H1 (cell line): ENCODE measurements at regions not wholly inside any gene's neighbourhood (a gene's known extent, or its start where the extent isn't known, plus 50 kb on each side); places are given as distances from the start of the nearest gene placed in this dataset.

ENCODE experiments used
- CHD7 ChIP-seq: fragments of 300-600 bp; sonication (generic); IDR thresholded peaks from 2 replicates; pipeline ENCODE4 v1.7.1; 2012; ENCODE audit warnings: low read length, moderate library complexity, mild to moderate bottlenecking, inconsistent platforms; ENCODE audit not compliant: insufficient replicate concordance
- CTBP2 ChIP-seq: IDR thresholded peaks from 2 replicates; pipeline ENCODE4 v1.7.0; 2011; ENCODE audit warnings: borderline replicate concordance, mild to moderate bottlenecking, moderate library complexity, mixed read lengths, low read length; ENCODE audit not compliant: insufficient read depth, insufficient read length
- POLR2A ChIP-seq, 2 experiments: IDR thresholded peaks; 1 replicate in 1 of 2; 2 replicates in 1 of 2; pipeline ENCODE4 v1.6.1; 2011; ENCODE audit warnings: low read depth in 2 of 2, low read length in 2 of 2, mild to moderate bottlenecking in 2 of 2; ENCODE audit errors: control extremely low read depth in 1 of 2
- RXRA ChIP-seq: IDR thresholded peaks from 2 replicates; pipeline ENCODE4 v1.6.1; 2011; ENCODE audit warnings: low read depth, mild to moderate bottlenecking, low read length, moderate library complexity; ENCODE audit not compliant: insufficient read depth

- TF ChIP-seq CTBP2 (no peak), CHD7 (no peak), POLR2A (IDR thresholded peaks at IDR 0.05; ENCODE audit: control extremely low read depth in 1 of 2, low read depth in 2 of 2, low read length in 2 of 2) (no peak), RXRA (no peak)
- TF ChIP-seq, all 59 proteins: peak for 0
These were observed 554.6 kb upstream of the TNP1 start (continued) for GRCh38 chr2:217414429-217414828.
